RWPE1 (cell line): ENCODE measurements at regions not wholly inside any gene's neighbourhood (a gene's known extent, or its start where the extent isn't known, plus 50 kb on each side); places are given as distances from the start of the nearest gene placed in this dataset.

ENCODE experiments used
- CTCF ChIA-PET: fragments of 350-600 bp; sonication (Branson Sonifier 250); formaldehyde crosslinking; extraction: SDS; loops from one replicate; lab custom pipeline; 2021; lab: Yijun Ruan, JAX
- POLR2A ChIA-PET: fragments of 400-600 bp; formaldehyde crosslinking; extraction: SDS; loops from one replicate; lab custom pipeline; 2020; ENCODE audit warnings: antibody characterized with exemption; ENCODE audit not compliant: low non-redundant PET; lab: Yijun Ruan, JAX
- DNase-seq: peaks from one replicate; pipeline ENCODE4 v3.0.0; 2012; ENCODE audit warnings: low spot score
- H3K27ac ChIP-seq: fragments of 450-650 bp; 2 replicates; pipeline ENCODE4 v1.5.1; 2017
- CTCF ChIP-seq: fragments of 450-650 bp; conservative IDR thresholded peaks from 2 replicates; pipeline ENCODE4 v1.5.1; 2017; ENCODE audit warnings: low read depth, mild to moderate bottlenecking

DNA sequence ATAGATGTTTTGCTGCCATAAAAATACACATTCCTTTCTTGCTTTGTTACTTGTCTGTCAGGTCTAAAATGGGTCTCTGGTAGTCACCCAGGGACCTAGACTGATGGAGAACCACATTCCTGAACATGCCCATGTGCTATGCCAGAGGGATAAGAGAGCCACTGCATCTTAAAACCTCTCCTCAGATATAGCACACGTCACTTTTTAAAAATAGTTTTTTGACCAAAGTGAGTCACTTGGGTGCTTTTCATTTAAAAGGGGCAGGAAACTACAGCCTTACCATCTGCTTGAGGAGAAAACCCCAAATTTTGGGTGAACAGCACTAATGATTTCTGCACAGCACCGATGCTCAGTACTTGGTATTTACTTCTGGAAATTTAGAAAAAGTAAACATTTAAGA is 197.8 kb downstream of the OGFRL1 start:
- no peak for TF ChIP-seq CTCF
- ChIA-PET POLR2A (no interaction called here), CTCF (no interaction called here)
- no peak for DNase-seq
- H3K27ac ChIP-seq: no peak overlapping the region

DNA sequence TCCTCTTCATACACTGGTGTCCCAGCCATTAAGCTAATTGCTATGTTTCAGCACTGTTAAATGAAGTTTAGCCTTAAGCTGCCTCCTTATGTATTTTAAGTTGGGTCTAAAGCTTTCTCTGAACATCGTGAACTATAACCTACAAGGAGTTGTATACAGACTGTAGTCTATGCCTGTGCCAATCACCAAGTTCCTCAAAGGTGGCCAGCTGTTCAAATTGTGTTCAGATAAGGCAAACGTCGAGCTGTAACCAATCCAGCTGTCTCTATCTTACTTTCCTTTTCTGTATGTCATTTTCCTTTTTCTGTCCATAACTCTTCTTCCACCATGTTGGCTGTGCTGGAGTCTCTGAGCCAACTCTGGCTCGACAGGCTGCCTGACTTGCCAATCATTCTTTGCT is 199.6 kb downstream of the OGFRL1 start:
- POLR2A ChIA-PET: no interaction called here
- TF ChIP-seq CTCF: no peak

DNA sequence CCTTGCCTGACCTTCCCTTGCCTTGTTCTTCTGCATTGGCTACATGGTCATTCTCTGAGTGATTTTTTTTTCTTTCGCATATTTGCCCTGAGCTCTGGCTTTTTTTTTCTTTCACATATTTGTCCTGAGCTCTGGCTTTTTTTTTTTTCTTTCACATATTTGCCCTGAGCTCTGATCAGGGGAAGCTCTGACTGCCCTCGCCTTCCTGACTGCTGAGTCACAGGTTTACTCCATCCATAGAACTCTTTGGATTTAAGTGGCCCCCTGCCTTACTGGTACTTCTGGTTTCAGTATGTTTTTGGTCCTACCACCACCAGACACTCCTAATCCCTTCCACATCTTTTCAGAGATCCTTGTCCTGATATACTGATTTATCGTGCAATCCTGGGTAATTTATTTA is 201.1 kb downstream of the OGFRL1 start:
- DNase-seq: peak; percentile 79
- no peak for TF ChIP-seq CTCF
- POLR2A ChIA-PET: no interaction called here
- no peak overlapping the region for H3K27ac ChIP-seq
- CTCF ChIA-PET: no interaction called here

More for the DNA sequence above, 199.6 kb downstream of the OGFRL1 start:
- DNase-seq: no peak
- CTCF ChIA-PET: interaction anchor here (0.6 kb wide), 2 partner anchors 17 to 1568 kb away, joined by 3 read pairs; no protein-coding TSS in a partner anchor
- H3K27ac ChIP-seq: no peak overlapping the region

- TF ChIP-seq CTCF: no peak
- CTCF ChIA-PET: no interaction called here
- POLR2A ChIA-PET: no interaction called here
- DNase-seq: no peak
- no peak overlapping the region for H3K27ac ChIP-seq
Observed at GRCh38 chr6:71490876-71491275, 202.3 kb downstream of the OGFRL1 start.

- DNase-seq: no peak
- ChIA-PET CTCF (no interaction called here), POLR2A (no interaction called here)
- TF ChIP-seq CTCF: no peak
- no peak overlapping the region for H3K27ac ChIP-seq
Observed at GRCh38 chr6:71491844-71492243, 203.2 kb downstream of the OGFRL1 start.

GRCh38 chr6:71492668-71493067 is 204.1 kb downstream of the OGFRL1 start:
- ChIA-PET CTCF (interaction anchor here (0.6 to 0.7 kb wide), 2 partner anchors 113 to 1932 kb away, joined by 3 to 4 read pairs; no protein-coding TSS in a partner anchor), POLR2A (no interaction called here)
- H3K27ac ChIP-seq: no peak overlapping the region
- TF ChIP-seq CTCF: no peak
- no peak for DNase-seq
